ENCODE measurements at regions not wholly inside any gene's neighbourhood (a gene's known extent, or its start where the extent isn't known, plus 50 kb on each side); places are given as distances from the start of the nearest gene placed in this dataset.

- H3K9me3 Mint-ChIP-seq: peaks cover 0 to 3% (median 0%) of the 10 kb centered on the region in 7 donors
- Histone ChIP-seq H3K4me1 (ENCODE audit: control insufficient read depth in 1 of 2, insufficient read depth in 2 of 2, low read length in 2 of 2) (no peaks in the 10 kb centered on the region), H4K20me1 (ENCODE audit: insufficient read depth, low read length) (no peaks in the 10 kb centered on the region), H3K27me3 (ENCODE audit: control insufficient read depth in 2 of 2, insufficient read depth in 2 of 2, low read length in 2 of 2) (no peaks in the 10 kb centered on the region), H3K4me3 (replicated peaks in 1 of 3; ENCODE audit: low read depth in 2 of 3, low read length in 3 of 3) (no peak overlapping the region), H3K4me2 (replicated peaks; ENCODE audit: extremely low read depth, low read length, poor library complexity, severe bottlenecking) (no peak overlapping the region), H3K9ac (ENCODE audit: insufficient read depth, low read length, poor library complexity, severe bottlenecking) (no peak overlapping the region), H3K27ac (ENCODE audit: low read depth in 1 of 2, low read length in 2 of 2) (no peak overlapping the region), H2AFZ (ENCODE audit: insufficient read depth, low read depth, low read length, poor library complexity, severe bottlenecking) (no peak overlapping the region), H3K79me2 (ENCODE audit: insufficient read depth, low read length) (no peaks in the 10 kb centered on the region), H3K36me3 (replicated peaks in 1 of 2; ENCODE audit: control insufficient read depth in 1 of 2, insufficient read depth in 2 of 2, low read length in 2 of 2) (no peaks in the 10 kb centered on the region), H3K9me3 (replicated peaks in 1 of 2; ENCODE audit: control insufficient read depth in 1 of 2, insufficient read depth in 1 of 2, low read length in 2 of 2) (no peaks in the 10 kb centered on the region)
- no peak for TF ChIP-seq CTCF (IDR thresholded peaks at IDR 0.05)
- H3K4me1 Mint-ChIP-seq: no peaks in the 10 kb centered on the region
- no peak for DNase-seq
- WGBS (ENCODE audit: insufficient coverage): no CpG with 5 or more reads among the region's 3 CpGs
- H3K36me3 Mint-ChIP-seq: no peaks in the 10 kb centered on the region
- H3K27ac Mint-ChIP-seq: no peak overlapping the region
- no peaks in the 10 kb centered on the region for H3K27me3 Mint-ChIP-seq (ENCODE audit: low read depth in 3 of 3)
- H3K4me3 Mint-ChIP-seq: no peak overlapping the region
- intact Hi-C loops (cut with micrococcal nuclease): no loop called here
Observed at GRCh38 chr4:136796953-136797352, 735.3 kb downstream of the PCDH18 start.

GRCh38 chr4:136793848-136794247 lies 738.4 kb downstream of the PCDH18 start:
- Histone ChIP-seq H3K27me3 (ENCODE audit: control insufficient read depth in 2 of 2, insufficient read depth in 2 of 2, low read length in 2 of 2) (no peaks in the 10 kb centered on the region), H4K20me1 (ENCODE audit: insufficient read depth, low read length) (no peaks in the 10 kb centered on the region), H3K4me3 (replicated peaks in 1 of 3; ENCODE audit: low read depth in 2 of 3, low read length in 3 of 3) (no peak overlapping the region), H3K27ac (ENCODE audit: low read depth in 1 of 2, low read length in 2 of 2) (no peak overlapping the region), H3K4me2 (replicated peaks; ENCODE audit: extremely low read depth, low read length, poor library complexity, severe bottlenecking) (no peak overlapping the region), H3K36me3 (replicated peaks in 1 of 2; ENCODE audit: control insufficient read depth in 1 of 2, insufficient read depth in 2 of 2, low read length in 2 of 2) (no peaks in the 10 kb centered on the region), H2AFZ (ENCODE audit: insufficient read depth, low read depth, low read length, poor library complexity, severe bottlenecking) (no peak overlapping the region), H3K4me1 (ENCODE audit: control insufficient read depth in 1 of 2, insufficient read depth in 2 of 2, low read length in 2 of 2) (no peaks in the 10 kb centered on the region), H3K9ac (ENCODE audit: insufficient read depth, low read length, poor library complexity, severe bottlenecking) (no peak overlapping the region), H3K79me2 (ENCODE audit: insufficient read depth, low read length) (no peaks in the 10 kb centered on the region), H3K9me3 (replicated peaks in 1 of 2; ENCODE audit: control insufficient read depth in 1 of 2, insufficient read depth in 1 of 2, low read length in 2 of 2) (no peaks in the 10 kb centered on the region)
- DNase-seq: no peak
- no peaks in the 10 kb centered on the region for H3K27me3 Mint-ChIP-seq (ENCODE audit: low read depth in 3 of 3)
- no peaks in the 10 kb centered on the region for H3K4me1 Mint-ChIP-seq
- intact Hi-C loops (cut with micrococcal nuclease): no loop called here
- peaks cover 0 to 2% (median 0%) of the 10 kb centered on the region in 7 donors for H3K9me3 Mint-ChIP-seq
- 88% methylated on average over 4 of the region's 4 CpGs for WGBS (ENCODE audit: insufficient coverage)
- no peak overlapping the region for H3K4me3 Mint-ChIP-seq
- H3K27ac Mint-ChIP-seq: no peak overlapping the region
- TF ChIP-seq CTCF (IDR thresholded peaks at IDR 0.05): no peak
- H3K36me3 Mint-ChIP-seq: no peaks in the 10 kb centered on the region
